Large intestine (tissue), 3 donors: ENCODE measurements at regions not wholly inside any gene's neighbourhood (a gene's known extent, or its start where the extent isn't known, plus 50 kb on each side); places are given as distances from the start of the nearest gene placed in this dataset.
A peak's percentile ranks its signal among the peaks of the same experiment; 100 is the strongest.
"Not testable (repeated sequence)": the region's sequence is repeated elsewhere in the genome, so short reads cannot be mapped to it uniquely, and the experiment has no call there.

Source experiments
- DNase-seq, 2 donors: peaks; one replicate each; pipeline versions ENCODE4 v3.0.0 to v3.0.0-alpha.2; 2013
- H3K27ac ChIP-seq: one replicate; pipeline ENCODE4 v1.5.1; 2013; ENCODE audit warnings: low read length
- H3K27me3 ChIP-seq: 2 replicates; pipeline ENCODE4 v1.6.1; 2013; ENCODE audit warnings: low read length; ENCODE audit not compliant: control insufficient read depth, insufficient read depth
- H3K36me3 ChIP-seq: 2 replicates; pipeline ENCODE4 v1.6.1; 2013; ENCODE audit warnings: low read length; ENCODE audit not compliant: control insufficient read depth, insufficient read depth
- H3K4me1 ChIP-seq: one replicate; pipeline ENCODE4 v1.6.1; 2013; ENCODE audit warnings: low read length; ENCODE audit not compliant: control insufficient read depth, insufficient read depth
- H3K4me3 ChIP-seq: one replicate; pipeline ENCODE4 v1.5.1; 2013; ENCODE audit warnings: low read length
- H3K9me3 ChIP-seq: one replicate; pipeline ENCODE4 v1.6.1; 2013; ENCODE audit warnings: mild to moderate bottlenecking, low read depth, low read length, moderate library complexity; ENCODE audit not compliant: control insufficient read depth
- WGBS: methylation state at CpG from one replicate; pipeline ENCODE4 v1.1.5; 2013; ENCODE audit warnings: low lambda C conversion rate; ENCODE audit not compliant: insufficient coverage; 5-methylcytosine and 5-hydroxymethylcytosine counted together

GRCh38 chr7:4470246-4470645 is 211.8 kb upstream of the FOXK1 start:
- WGBS, result no CpG with 5 or more reads among the region's 7 CpGs
- no peaks in the 10 kb centered on the region for H3K9me3 ChIP-seq
- no peaks in the 10 kb centered on the region for H3K27me3 ChIP-seq
- no peaks in the 10 kb centered on the region for H3K4me1 ChIP-seq
- DNase-seq, result no peak
- no peak overlapping the region for H3K27ac ChIP-seq
- H3K36me3 ChIP-seq, result no peaks in the 10 kb centered on the region
- H3K4me3 ChIP-seq, result no peak overlapping the region

GRCh38 chr7:4472728-4473127 is 209.4 kb upstream of the FOXK1 start:
- Histone ChIP-seq H3K4me1 (no peaks in the 10 kb centered on the region), H3K27me3 (no peaks in the 10 kb centered on the region), H3K36me3 (no peaks in the 10 kb centered on the region), H3K27ac (no peak overlapping the region), H3K4me3 (no peak overlapping the region), H3K9me3 (no peaks in the 10 kb centered on the region)
- no peak for DNase-seq
- WGBS, result no CpG with 5 or more reads among the region's 12 CpGs

- no CpG with 5 or more reads among the region's 12 CpGs for WGBS
- Histone ChIP-seq H3K4me3 (no peak overlapping the region), H3K27ac (no peak overlapping the region), H3K4me1 (no peaks in the 10 kb centered on the region), H3K9me3 (peaks cover 12% of the 10 kb centered on the region), H3K36me3 (no peaks in the 10 kb centered on the region), H3K27me3 (no peaks in the 10 kb centered on the region)
- peak in 1 of 2 donors; percentile 32 for DNase-seq
Measured at GRCh38 chr7:4479367-4480039, 202.6 kb upstream of the FOXK1 start.

GRCh38 chr7:4480131-4480530 is 202.0 kb upstream of the FOXK1 start:
- H3K4me1 ChIP-seq, H3K36me3 ChIP-seq, H3K4me3 ChIP-seq, H3K27me3 ChIP-seq, H3K27ac ChIP-seq, DNase-seq: not testable (repeated sequence)
- no CpG with 5 or more reads among the region's 11 CpGs for WGBS
- peaks cover 15% of the 10 kb centered on the region for H3K9me3 ChIP-seq

GRCh38 chr7:4483851-4484250 is 198.2 kb upstream of the FOXK1 start:
- no peak for DNase-seq
- no peak overlapping the region for H3K27ac ChIP-seq
- no peak overlapping the region for H3K4me3 ChIP-seq
- H3K9me3 ChIP-seq, result peaks cover 15% of the 10 kb centered on the region
- H3K4me1 ChIP-seq, result no peaks in the 10 kb centered on the region
- H3K36me3 ChIP-seq, result no peaks in the 10 kb centered on the region
- no CpG with 5 or more reads among the region's 1 CpG for whole genome bisulfite sequencing
- no peaks in the 10 kb centered on the region for H3K27me3 ChIP-seq

- Histone ChIP-seq H3K9me3 (peaks cover 15% of the 10 kb centered on the region), H3K4me1 (no peaks in the 10 kb centered on the region), H3K27me3 (no peaks in the 10 kb centered on the region), H3K27ac (no peak overlapping the region), H3K36me3 (no peaks in the 10 kb centered on the region), H3K4me3 (no peak overlapping the region)
- no peak for DNase-seq
- WGBS, result 58% methylated on average over 1 of the region's 1 CpG
Measured at GRCh38 chr7:4484545-4484944, 197.6 kb upstream of the FOXK1 start.

- DNase-seq, result no peak
- H3K27ac ChIP-seq, result no peak overlapping the region
- H3K27me3 ChIP-seq, result no peaks in the 10 kb centered on the region
- no CpG with 5 or more reads among the region's 4 CpGs for WGBS
- no peaks in the 10 kb centered on the region for H3K4me1 ChIP-seq
- no peaks in the 10 kb centered on the region for H3K36me3 ChIP-seq
- H3K4me3 ChIP-seq, result no peak overlapping the region
- H3K9me3 ChIP-seq, result peaks cover 15% of the 10 kb centered on the region
Measured at GRCh38 chr7:4486907-4487306, 195.2 kb upstream of the FOXK1 start.

GRCh38 chr7:4496911-4497310 is 185.2 kb upstream of the FOXK1 start:
- H3K27ac ChIP-seq, H3K27me3 ChIP-seq, H3K4me3 ChIP-seq, DNase-seq, H3K9me3 ChIP-seq, H3K36me3 ChIP-seq, H3K4me1 ChIP-seq: not testable (repeated sequence)
- WGBS, result no CpG with 5 or more reads among the region's 30 CpGs

GRCh38 chr7:4500812-4501211 is 181.3 kb upstream of the FOXK1 start:
- no peak for DNase-seq
- Histone ChIP-seq H3K4me1 (no peaks in the 10 kb centered on the region), H3K36me3 (no peaks in the 10 kb centered on the region), H3K9me3 (no peaks in the 10 kb centered on the region), H3K27ac (no peak overlapping the region), H3K4me3 (no peak overlapping the region), H3K27me3 (no peaks in the 10 kb centered on the region)
- WGBS, result no CpG with 5 or more reads among the region's 10 CpGs

- not testable (repeated sequence) for H3K4me1 ChIP-seq, H3K4me3 ChIP-seq, H3K9me3 ChIP-seq, H3K27ac ChIP-seq, H3K27me3 ChIP-seq, DNase-seq, H3K36me3 ChIP-seq
- 20% methylated on average over 1 of the region's 7 CpGs for WGBS
Measured at GRCh38 chr7:4507886-4508285, 174.2 kb upstream of the FOXK1 start.

GRCh38 chr7:4513450-4513849 is 168.6 kb upstream of the FOXK1 start:
- WGBS, result no CpG with 5 or more reads among the region's 1 CpG
- no peaks in the 10 kb centered on the region for H3K27me3 ChIP-seq
- no peak overlapping the region for H3K27ac ChIP-seq
- H3K4me3 ChIP-seq, result no peak overlapping the region
- no peaks in the 10 kb centered on the region for H3K9me3 ChIP-seq
- H3K4me1 ChIP-seq, result no peaks in the 10 kb centered on the region
- DNase-seq, result no peak
- no peaks in the 10 kb centered on the region for H3K36me3 ChIP-seq
